WTC11 (cell line): ENCODE measurements at regions not wholly inside any gene's neighbourhood (a gene's known extent, or its start where the extent isn't known, plus 50 kb on each side); places are given as distances from the start of the nearest gene placed in this dataset.

ENCODE experiments used
- ATAC-seq: fragments of 200-7000 bp; cut with Tn5 transposase; 2 replicates; pipeline ENCODE4 v1.10.0; 2021; ENCODE audit warnings: mild to moderate bottlenecking, moderate library complexity
- CTCF ChIA-PET: fragments of 300-600 bp; sonication (Branson Sonifier 250); formaldehyde crosslinking; loops from one replicate; lab custom pipeline; 2021; ENCODE audit warnings: antibody characterized with exemption; lab: Charles Lee
- POLR2A ChIA-PET: fragments of 350-600 bp; sonication (Branson Sonifier 250); formaldehyde crosslinking; loops from one replicate; lab custom pipeline; 2021; ENCODE audit warnings: antibody characterized with exemption; lab: Charles Lee
- DNase-seq: peaks from one replicate; pipeline ENCODE4 v3.0.0; 2021; ENCODE audit warnings: low spot score
- H3K27ac Mint-ChIP-seq: 2 replicates; pipeline ENCODE4 v1.8.0; 2021; ENCODE audit warnings: mixed read lengths
- H3K27me3 Mint-ChIP-seq: 2 replicates; pipeline ENCODE4 v1.8.0; 2021; ENCODE audit warnings: low read depth, mild to moderate bottlenecking, moderate library complexity, mixed read lengths
- H3K36me3 Mint-ChIP-seq: 2 replicates; pipeline ENCODE4 v1.8.0; 2021; ENCODE audit warnings: mixed read lengths
- H3K4me1 Mint-ChIP-seq: 2 replicates; pipeline ENCODE4 v1.8.0; 2022; ENCODE audit warnings: mixed read lengths
- H3K4me3 Mint-ChIP-seq: 2 replicates; pipeline ENCODE4 v1.8.0; 2021; ENCODE audit warnings: mild to moderate bottlenecking, moderate library complexity, mixed read lengths
- H3K9me3 Mint-ChIP-seq: 2 replicates; pipeline ENCODE4 v1.8.0; 2021; ENCODE audit warnings: mixed read lengths
- AR ChIP-seq: fragments of 250-450 bp; sonication (Bioruptor Pico); IDR thresholded peaks from 2 replicates; pipeline ENCODE4 v1.9.0; 2021; ENCODE audit warnings: mild to moderate bottlenecking
- ATF3 ChIP-seq: sonication (generic); formaldehyde crosslinking; conservative IDR thresholded peaks from 2 replicates; pipeline ENCODE4 v1.8.1; 2022; ENCODE audit warnings: mild to moderate bottlenecking, missing genetic modification reagents
- CTCF ChIP-seq: fragments of 200-600 bp; IDR thresholded peaks from 2 replicates; pipeline ENCODE4 v1.8.0; 2022; ENCODE audit warnings: antibody characterized with exemption
- E2F1 ChIP-seq: sonication (generic); formaldehyde crosslinking; IDR thresholded peaks from 2 replicates; pipeline ENCODE4 v1.8.0; 2022; ENCODE audit warnings: mild to moderate bottlenecking, missing genetic modification reagents
- E2F4 ChIP-seq: sonication (generic); formaldehyde crosslinking; IDR thresholded peaks from 2 replicates; pipeline ENCODE4 v1.8.1; 2022; ENCODE audit warnings: low read depth, mild to moderate bottlenecking, moderate library complexity, missing genetic modification reagents, borderline replicate concordance
- ELF4 ChIP-seq: sonication (generic); formaldehyde crosslinking; IDR thresholded peaks from 2 replicates; pipeline ENCODE4 v1.8.1; 2022; ENCODE audit warnings: low read depth, mild to moderate bottlenecking, moderate library complexity, missing genetic modification reagents
- GRHL2 ChIP-seq: fragments of 250-450 bp; sonication (Bioruptor Pico); IDR thresholded peaks from 2 replicates; pipeline ENCODE4 v1.8.0; 2022; ENCODE audit warnings: mild to moderate bottlenecking, moderate library complexity; ENCODE audit not compliant: insufficient replicate concordance, severe bottlenecking
- SOX15 ChIP-seq: fragments of 250-450 bp; sonication (Bioruptor Pico); IDR thresholded peaks from 2 replicates; pipeline ENCODE4 v1.9.0; 2021; ENCODE audit warnings: mild to moderate bottlenecking
- TEAD4 ChIP-seq: sonication (generic); formaldehyde crosslinking; IDR thresholded peaks from 2 replicates; pipeline ENCODE4 v1.8.0; 2022; ENCODE audit warnings: mild to moderate bottlenecking, missing genetic modification reagents
- ZBTB21 ChIP-seq: sonication (generic); formaldehyde crosslinking; IDR thresholded peaks from 2 replicates; pipeline ENCODE4 v1.8.1; 2023; ENCODE audit warnings: mild to moderate bottlenecking, missing genetic modification reagents, borderline replicate concordance
- ZNF121 ChIP-seq: sonication (generic); formaldehyde crosslinking; IDR thresholded peaks from 2 replicates; pipeline ENCODE4 v1.8.0; 2023; ENCODE audit warnings: missing genetic modification reagents
- ZNF423 ChIP-seq: fragments of 250-450 bp; sonication (Bioruptor Pico); IDR thresholded peaks from 2 replicates; pipeline ENCODE4 v2.1.2; 2022; ENCODE audit warnings: mild to moderate bottlenecking, moderate library complexity

GRCh38 chr1:164905869-164906268 is 346.9 kb downstream of the PBX1 start (continued):
- no peak for TF ChIP-seq SOX15 (CRISPR knock-in tag)
- TF ChIP-seq ATF3 (CRISPR knock-in tag), result no peak
- no peak for TF ChIP-seq CTCF
- no peak for TF ChIP-seq ELF4 (CRISPR knock-in tag)
- no peak for TF ChIP-seq TEAD4
- TF ChIP-seq ZNF121 (CRISPR knock-in tag), result no peak
- no peak for TF ChIP-seq GRHL2 (CRISPR knock-in tag)

- DNase-seq (no peak), ATAC-seq (peak; percentile 69)
- ChIA-PET CTCF (no interaction called here), POLR2A (no interaction called here)
- H3K36me3 Mint-ChIP-seq, result 0 out of 2 replicates have a peak, but pooled peaks cover 4% of the 10 kb centered on the region
- H3K27me3 Mint-ChIP-seq, result peaks cover 10% of the 10 kb centered on the region
- H3K4me3 Mint-ChIP-seq, result no peak overlapping the region
- TF ChIP-seq ZBTB21, result no peak
- no peak for TF ChIP-seq AR
- no peak for TF ChIP-seq E2F4 (CRISPR knock-in tag)
- no peak for TF ChIP-seq E2F1 (CRISPR knock-in tag)
- no peak for TF ChIP-seq ZNF423 (CRISPR knock-in tag)
- H3K27ac Mint-ChIP-seq, result no peak overlapping the region
- peaks cover 16% of the 10 kb centered on the region for H3K9me3 Mint-ChIP-seq
- H3K4me1 Mint-ChIP-seq, result peaks cover 13% of the 10 kb centered on the region
Observed at GRCh38 chr1:164902491-164902890, 343.5 kb downstream of the PBX1 start.
